ENCODE measurements at regions not wholly inside any gene's neighbourhood (a gene's known extent, or its start where the extent isn't known, plus 50 kb on each side); places are given as distances from the start of the nearest gene placed in this dataset.
"Not testable (repeated sequence)": the region's sequence is repeated elsewhere in the genome, so short reads cannot be mapped to it uniquely, and the experiment has no call there.

GRCh38 chr3:72092778-72093177, 307.8 kb upstream of the PROK2 start:
- no peak for FAIRE-seq

- no peak for FAIRE-seq
Measured at GRCh38 chr3:72088486-72089025, 303.6 kb upstream of the PROK2 start.

- FAIRE-seq, result no peak
Measured at GRCh38 chr3:72087420-72087819, 302.5 kb upstream of the PROK2 start.

DNA sequence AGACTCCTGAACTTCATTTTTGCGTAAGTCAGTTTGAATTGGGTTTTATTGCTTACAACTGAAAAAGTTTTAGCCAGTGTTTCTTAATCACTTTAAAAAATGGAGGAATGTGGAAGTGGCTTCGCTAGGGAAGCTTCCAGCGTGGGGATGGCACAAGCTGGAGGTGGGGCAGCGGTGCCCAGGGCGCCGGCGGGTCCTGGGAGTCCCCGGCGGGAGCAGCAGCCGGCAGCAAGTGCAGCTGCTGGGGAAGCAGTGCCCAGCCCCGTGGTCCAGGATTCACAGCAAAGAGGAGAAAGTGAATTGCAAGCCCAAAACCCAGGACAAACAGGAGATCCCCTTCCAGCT, 301.8 kb upstream of the PROK2 start:
- no peak for FAIRE-seq

GRCh38 chr3:72086042-72086742, 301.2 kb upstream of the PROK2 start:
- no peak for FAIRE-seq

- no peak for FAIRE-seq
Measured at GRCh38 chr3:72085036-72085435, 300.1 kb upstream of the PROK2 start.

DNA sequence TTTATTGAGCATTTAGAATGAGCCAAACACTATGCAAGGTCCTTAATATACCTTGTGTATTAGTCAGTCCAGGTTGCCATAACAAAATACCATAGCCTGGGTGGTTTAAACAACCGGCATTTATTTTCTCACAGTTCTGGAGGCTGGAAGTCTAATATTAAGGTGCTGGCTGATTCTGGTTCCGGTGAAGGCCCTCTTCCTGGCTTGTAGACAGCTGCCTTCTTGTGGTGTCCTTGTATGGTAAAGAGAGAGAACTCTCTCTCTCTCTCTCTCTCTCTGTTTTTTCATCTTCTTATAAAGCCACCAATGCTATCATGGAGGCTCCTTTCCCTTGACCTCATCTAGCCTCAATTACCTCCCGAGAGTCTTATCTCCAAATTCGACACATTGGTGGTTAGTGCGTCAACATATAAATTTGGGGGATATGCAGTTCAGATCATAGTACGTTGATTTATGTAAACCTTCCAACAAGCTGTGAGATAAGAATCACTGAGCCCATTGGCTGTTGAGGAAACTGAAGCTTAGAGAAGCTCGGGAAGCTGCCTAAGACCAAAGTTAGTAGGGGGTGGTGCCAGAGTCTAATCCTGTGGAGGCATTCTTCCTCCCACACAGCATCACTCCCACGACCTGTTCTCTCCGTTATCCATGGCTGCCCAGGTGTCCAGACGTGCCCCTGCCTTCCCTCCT, 298.0 kb upstream of the PROK2 start:
- FAIRE-seq, result no peak

- no peak for FAIRE-seq
Measured at GRCh38 chr3:72082186-72082715, 297.3 kb upstream of the PROK2 start.

- FAIRE-seq, result no peak
Measured at GRCh38 chr3:72081471-72082185, 296.7 kb upstream of the PROK2 start.

GRCh38 chr3:72080800-72081199, 295.9 kb upstream of the PROK2 start:
- FAIRE-seq, result no peak

DNA sequence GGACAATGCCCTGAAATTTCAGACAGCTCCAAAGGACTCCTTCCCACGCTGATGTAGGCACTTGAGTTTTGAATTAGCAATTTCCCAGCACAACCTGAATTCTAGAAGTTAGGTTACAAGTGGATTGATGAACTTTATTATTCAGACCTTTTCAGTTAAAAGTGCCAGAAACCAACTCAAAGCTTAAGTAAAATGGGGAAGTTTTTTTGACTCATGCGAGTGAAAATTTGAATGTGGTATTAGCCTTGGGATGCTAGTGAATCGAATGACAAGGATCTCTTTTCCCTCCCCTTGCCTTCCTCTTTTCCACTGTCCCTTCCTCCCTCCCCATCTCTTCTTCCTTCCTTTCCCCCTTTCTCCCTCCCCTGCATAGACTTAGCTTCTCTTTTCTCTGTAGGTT, 295.1 kb upstream of the PROK2 start:
- no peak for FAIRE-seq

DNA sequence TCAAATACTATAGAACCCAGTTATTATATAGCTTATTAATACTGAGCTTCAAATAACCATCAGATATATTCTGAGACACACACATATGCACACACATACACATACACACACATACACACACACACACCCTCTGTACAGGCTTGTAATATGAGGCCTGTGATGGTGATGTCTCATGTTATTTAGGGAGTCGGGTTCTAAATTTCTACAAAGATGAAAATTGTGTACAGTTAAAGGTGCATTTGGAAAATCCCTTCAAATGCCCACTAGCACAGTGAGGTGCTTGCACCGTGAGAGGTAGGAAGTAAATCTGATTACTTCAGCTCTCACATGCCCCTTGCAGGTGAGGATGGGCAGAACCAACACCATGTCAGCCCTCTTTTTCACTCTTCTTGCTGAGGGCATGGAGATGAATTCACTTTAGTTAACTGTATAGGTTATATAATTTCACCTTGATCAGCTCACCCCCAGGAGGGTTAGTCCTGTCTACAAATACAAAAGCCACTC, 294.5 kb upstream of the PROK2 start:
- FAIRE-seq, result no peak

GRCh38 chr3:72078676-72079368, 293.9 kb upstream of the PROK2 start:
- no peak for FAIRE-seq

GRCh38 chr3:72077473-72078259, 292.7 kb upstream of the PROK2 start:
- FAIRE-seq, result no peak

- not testable (repeated sequence) for FAIRE-seq
Measured at GRCh38 chr3:72075848-72076247, 290.9 kb upstream of the PROK2 start.

GRCh38 chr3:72071624-72072023, 286.7 kb upstream of the PROK2 start:
- FAIRE-seq, result no peak

- no peak for FAIRE-seq
Measured at GRCh38 chr3:72070005-72070404, 285.1 kb upstream of the PROK2 start.

DNA sequence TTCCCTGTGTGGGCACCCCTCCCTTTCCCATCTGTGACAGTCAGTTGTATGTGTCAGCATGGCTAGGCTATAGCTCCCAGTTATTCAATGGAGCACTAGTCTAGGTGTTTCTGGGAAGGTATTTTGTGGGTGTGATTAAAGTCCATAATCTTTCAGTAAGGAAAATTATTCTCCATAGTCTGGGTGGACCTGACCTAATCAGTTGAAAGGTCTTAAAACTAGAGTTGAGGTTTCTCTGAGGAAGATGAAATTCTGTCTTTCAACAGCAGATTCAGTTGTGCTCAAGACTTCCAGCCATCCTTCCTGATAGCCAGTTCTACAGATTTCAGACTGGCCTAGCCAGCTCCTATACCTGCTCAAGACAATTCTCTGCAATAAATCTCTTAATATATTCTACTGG, 284.6 kb upstream of the PROK2 start:
- FAIRE-seq, result no peak

DNA sequence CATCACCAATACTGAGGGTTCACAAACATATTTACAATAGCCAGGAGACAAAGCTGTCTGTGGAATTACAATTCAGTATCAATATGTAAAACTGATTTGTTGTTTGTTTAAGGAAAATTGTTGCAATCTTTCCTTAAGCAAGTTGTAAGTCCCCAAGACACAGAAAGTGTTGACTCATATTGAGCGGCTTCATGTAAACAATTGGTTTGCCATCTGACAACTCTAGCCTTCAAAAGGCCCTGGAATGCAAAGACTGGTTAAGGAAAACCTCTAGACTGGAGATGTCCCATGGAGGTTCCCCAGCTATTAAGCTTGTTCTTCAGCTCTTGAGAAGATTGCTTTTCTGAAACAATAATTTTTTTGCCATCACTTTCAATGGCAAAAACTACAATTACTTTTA, 283.7 kb upstream of the PROK2 start:
- FAIRE-seq, result no peak

DNA sequence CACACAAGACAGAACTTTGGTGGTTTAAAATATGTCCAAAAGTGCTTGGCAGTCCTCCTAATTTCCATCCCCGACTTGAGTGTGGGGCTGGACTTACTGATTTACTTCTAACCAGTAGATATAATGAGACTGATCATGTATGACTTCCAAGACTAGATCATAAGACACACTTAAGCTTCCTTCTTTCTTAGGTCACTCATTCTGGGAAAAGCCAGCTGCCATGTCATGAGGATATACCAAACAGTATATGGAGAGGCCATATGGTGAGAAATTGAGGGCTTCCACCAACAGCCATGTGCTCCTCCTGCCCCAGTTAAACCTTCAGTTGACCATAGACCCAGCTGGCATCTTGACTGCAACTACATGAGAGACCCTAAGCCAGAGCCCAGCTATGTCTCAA, 282.8 kb upstream of the PROK2 start:
- no peak for FAIRE-seq

DNA sequence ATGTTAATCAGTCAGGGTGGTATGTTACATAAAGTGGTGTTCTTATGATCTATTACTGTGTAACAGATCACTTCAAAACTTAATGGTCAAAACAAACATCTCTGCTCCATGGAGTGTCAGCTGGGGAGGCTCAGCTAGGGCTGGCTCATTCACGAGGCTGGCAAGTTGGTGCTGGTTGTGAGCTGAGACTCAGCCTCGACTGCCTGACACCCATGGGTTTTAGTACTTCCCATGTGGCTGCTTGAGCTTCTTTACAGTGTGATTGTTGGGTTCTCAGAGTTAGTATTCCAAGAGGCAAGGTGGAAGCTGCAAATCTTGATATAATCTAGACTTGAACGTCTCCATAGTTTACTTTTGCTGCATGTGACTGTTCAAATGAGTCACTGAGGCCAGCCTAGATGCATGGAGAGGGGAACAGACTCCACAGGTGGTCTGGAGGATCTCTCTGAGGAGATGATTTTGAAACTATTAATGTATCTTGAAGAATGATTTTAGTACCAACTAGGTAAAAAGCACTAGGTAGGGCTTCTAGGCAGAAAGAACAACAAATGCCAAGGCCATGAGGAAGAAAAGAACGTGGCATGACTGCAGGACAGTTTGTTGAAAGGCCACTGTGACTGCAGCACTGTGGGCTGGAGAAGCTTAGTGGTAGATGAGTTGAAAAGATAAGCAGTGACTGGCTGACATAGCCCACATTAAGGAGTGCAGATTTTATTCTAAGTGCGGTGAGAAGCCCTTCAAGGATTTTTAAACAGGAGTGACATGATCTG, 281.1 kb upstream of the PROK2 start:
- no peak for FAIRE-seq
